Skeletal muscle tissue (tissue), 3 donors: ENCODE measurements at regions not wholly inside any gene's neighbourhood (a gene's known extent, or its start where the extent isn't known, plus 50 kb on each side); places are given as distances from the start of the nearest gene placed in this dataset.

Experiments
- H3K27ac ChIP-seq: one replicate; pipeline ENCODE4 v1.7.0; 2013; ENCODE audit warnings: mild to moderate bottlenecking, low read depth, low read length, inconsistent platforms
- H3K27me3 ChIP-seq, 3 donors: one replicate each; pipeline ENCODE4 v1.7.0; 2013; ENCODE audit warnings: low read length in 3 of 3; ENCODE audit not compliant: control insufficient read depth in 3 of 3, insufficient read depth in 3 of 3
- H3K36me3 ChIP-seq, 3 donors: one replicate each; pipeline ENCODE4 v1.7.0; 2013; ENCODE audit warnings: low read length in 3 of 3; ENCODE audit not compliant: control insufficient read depth in 3 of 3, insufficient read depth in 3 of 3
- H3K4me1 ChIP-seq, 3 donors: one replicate each; pipeline ENCODE4 v1.7.0; 2013; ENCODE audit warnings: low read length in 3 of 3, mild to moderate bottlenecking in 3 of 3; ENCODE audit not compliant: control insufficient read depth in 3 of 3, insufficient read depth in 3 of 3
- H3K4me3 ChIP-seq, 3 donors: one replicate each; pipeline ENCODE4 v1.7.0; 2013; ENCODE audit warnings: low read length in 3 of 3
- H3K9ac ChIP-seq, 3 donors: one replicate each; pipeline ENCODE4 v1.7.0; 2013; ENCODE audit warnings: low read length in 3 of 3, mild to moderate bottlenecking in 3 of 3, moderate library complexity in 2 of 3, low read depth in 1 of 3
- H3K9me3 ChIP-seq, 3 donors: one replicate each; pipeline ENCODE4 v1.7.0; 2013; ENCODE audit warnings: low read length in 3 of 3; ENCODE audit not compliant: control insufficient read depth in 3 of 3
- donor health status: Osteomylitis.

DNA sequence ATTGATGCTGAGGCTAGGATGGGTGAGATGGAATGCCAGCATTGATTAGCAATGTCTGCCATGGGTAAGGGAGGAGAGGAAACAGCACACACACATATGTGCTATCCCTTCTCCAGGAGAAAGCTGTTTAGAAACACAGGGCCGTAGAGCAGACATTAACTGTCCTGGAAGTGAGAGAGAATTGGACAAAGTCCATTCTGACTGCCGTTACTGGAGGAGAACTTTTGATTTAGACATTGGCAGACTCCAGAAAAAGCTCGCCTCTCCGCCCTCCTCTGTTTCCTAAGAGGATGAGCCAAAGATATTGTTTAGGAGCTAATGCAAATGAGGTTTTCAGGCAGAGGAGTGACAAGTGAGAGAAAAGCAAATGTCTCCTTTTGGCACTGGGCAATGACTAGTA is 237.0 kb downstream of the HAPSTR1 start:
- no peak overlapping the region for H3K4me3 ChIP-seq
- no peaks in the 10 kb centered on the region for H3K9me3 ChIP-seq
- peaks cover 0 to 6% (median 0%) of the 10 kb centered on the region in 3 donors for H3K27me3 ChIP-seq
- no peaks in the 10 kb centered on the region for H3K4me1 ChIP-seq
- no peak overlapping the region for H3K9ac ChIP-seq
- no peaks in the 10 kb centered on the region for H3K36me3 ChIP-seq
- H3K27ac ChIP-seq: no peak overlapping the region

- peaks cover 0 to 6% (median 0%) of the 10 kb centered on the region in 3 donors for H3K27me3 ChIP-seq
- no peaks in the 10 kb centered on the region for H3K36me3 ChIP-seq
- H3K27ac ChIP-seq: no peak overlapping the region
- H3K4me3 ChIP-seq: no peak overlapping the region
- H3K4me1 ChIP-seq: no peaks in the 10 kb centered on the region
- H3K9me3 ChIP-seq: no peaks in the 10 kb centered on the region
- H3K9ac ChIP-seq: no peak overlapping the region
Observed at GRCh38 chr16:9330095-9330494, 238.7 kb downstream of the HAPSTR1 start.

DNA sequence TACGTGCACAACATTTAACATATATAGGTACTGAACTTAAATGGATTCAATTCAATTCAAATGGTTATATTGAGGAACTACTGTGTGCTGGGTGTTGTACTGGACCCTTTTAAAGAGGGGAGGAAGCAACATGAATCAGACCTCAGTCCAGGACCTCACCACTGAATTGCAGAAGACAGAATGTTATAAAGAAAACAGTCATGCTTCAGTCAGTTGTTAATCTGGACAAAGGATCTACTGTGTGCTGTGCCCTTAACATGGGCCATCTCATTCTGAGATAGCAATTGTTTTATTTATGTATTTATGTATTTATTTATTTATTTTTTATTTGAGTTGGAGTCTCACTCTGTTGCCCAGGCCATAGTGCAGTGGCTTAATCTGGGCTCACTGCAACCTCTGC is 240.1 kb downstream of the HAPSTR1 start:
- no peak overlapping the region for H3K27ac ChIP-seq
- H3K27me3 ChIP-seq: peaks cover 0 to 6% (median 0%) of the 10 kb centered on the region in 3 donors
- H3K36me3 ChIP-seq: no peaks in the 10 kb centered on the region
- no peaks in the 10 kb centered on the region for H3K4me1 ChIP-seq
- H3K4me3 ChIP-seq: no peak overlapping the region
- H3K9ac ChIP-seq: no peak overlapping the region
- H3K9me3 ChIP-seq: no peaks in the 10 kb centered on the region

DNA sequence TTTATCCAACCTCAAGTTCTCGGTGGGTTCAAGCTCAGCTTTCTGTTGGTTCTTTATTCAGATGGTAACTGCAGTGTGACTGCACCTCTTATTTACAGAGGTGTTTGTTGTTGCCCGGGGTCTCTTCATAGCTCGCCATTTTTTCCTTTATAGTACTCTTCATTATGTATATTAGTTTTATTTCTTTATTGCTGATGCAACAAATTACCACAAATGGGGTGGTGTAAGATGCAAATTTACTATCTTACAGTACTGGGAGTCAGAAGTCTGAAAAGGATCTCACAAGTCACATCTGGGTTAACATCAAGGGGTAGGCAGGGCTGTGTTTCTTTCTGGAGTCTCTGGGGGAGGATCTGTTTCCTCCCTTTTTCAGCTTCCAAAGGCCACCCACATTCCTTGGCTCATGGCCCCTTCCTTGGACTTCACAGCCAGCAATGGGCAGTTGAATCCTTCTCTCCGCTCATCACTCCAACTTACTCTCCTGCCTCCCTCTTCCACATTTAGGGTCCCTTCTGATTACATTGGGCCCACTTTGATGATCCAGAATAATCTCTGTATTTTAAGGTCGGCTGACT is 241.2 kb downstream of the HAPSTR1 start:
- Histone ChIP-seq H3K27me3 (no peaks in the 10 kb centered on the region), H3K4me1 (no peaks in the 10 kb centered on the region), H3K9ac (no peak overlapping the region), H3K4me3 (no peak overlapping the region), H3K27ac (no peak overlapping the region), H3K36me3 (no peaks in the 10 kb centered on the region), H3K9me3 (no peaks in the 10 kb centered on the region)

DNA sequence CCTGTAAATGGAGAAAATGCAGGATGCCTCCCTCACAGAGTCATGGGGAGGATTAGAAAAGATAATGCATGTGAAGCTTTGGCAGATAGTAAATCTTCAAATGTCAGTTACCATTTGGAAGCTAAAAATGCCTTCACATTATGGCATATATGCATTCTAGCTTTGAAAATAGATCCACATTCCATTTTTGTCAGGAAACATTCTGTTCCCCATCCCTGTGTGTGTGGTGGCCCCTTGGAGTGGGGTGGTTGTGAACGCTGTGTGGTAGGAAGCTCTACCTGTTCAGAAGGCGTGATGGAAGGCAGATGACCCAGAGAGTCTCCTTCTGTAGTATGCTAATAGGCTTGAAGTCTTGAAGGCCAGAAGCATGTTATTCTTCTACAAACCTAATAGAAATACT is 242.0 kb downstream of the HAPSTR1 start:
- Histone ChIP-seq H3K9ac (no peak overlapping the region), H3K4me1 (no peaks in the 10 kb centered on the region), H3K27ac (no peak overlapping the region), H3K36me3 (no peaks in the 10 kb centered on the region), H3K4me3 (no peak overlapping the region), H3K9me3 (no peaks in the 10 kb centered on the region), H3K27me3 (no peaks in the 10 kb centered on the region)

DNA sequence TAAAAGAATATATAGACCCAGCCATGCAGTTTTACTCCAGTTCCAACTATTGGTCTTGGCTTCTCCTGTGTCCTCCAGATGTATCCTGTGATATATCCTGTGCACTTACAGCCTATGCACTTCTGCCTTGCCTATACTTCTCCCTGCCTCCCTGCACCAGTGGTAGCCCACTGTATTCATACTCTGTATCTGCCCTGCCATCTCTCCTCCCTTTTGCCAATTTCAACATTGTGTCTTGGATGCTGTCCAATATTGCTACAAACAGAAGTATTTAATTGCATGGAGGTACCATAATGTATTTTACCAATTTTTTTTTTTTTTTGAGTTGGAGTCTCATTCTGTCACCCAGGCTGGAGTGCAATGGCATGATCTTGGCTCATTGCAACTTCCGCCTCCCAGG is 242.7 kb downstream of the HAPSTR1 start:
- no peaks in the 10 kb centered on the region for H3K27me3 ChIP-seq
- no peak overlapping the region for H3K27ac ChIP-seq

DNA sequence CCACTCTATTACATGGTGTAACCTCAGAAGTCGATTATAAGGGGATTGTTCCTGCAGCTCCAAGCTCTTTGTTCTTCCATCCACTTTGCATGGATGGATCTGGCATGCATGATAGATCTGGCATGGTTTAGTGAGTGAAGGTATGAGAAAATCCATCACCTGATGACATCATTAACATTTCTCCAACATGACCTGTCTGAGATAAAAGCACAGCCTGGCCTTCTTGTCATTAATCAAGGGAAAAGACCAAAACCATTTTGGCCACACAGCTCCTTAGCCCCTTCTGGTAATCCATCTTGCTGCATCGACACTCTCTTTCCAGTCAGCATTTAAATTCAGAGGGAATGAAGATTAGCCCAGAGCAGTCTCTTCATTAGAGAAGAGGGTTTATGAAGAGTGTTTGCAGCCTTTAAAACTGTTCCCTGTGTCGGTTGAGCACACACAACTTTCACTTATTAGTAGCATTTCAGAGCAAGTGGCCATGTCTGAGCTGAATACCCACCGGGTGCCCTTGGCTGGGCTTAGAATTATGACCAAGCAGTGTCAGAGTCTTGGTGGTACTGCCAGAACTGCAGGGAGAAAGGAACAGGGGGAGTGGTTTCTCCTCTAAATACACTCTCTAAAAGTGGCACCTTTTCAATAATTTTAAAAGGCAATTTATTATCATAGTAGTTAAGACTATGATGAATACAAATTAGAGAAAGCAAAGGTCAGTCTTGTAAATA is 246.0 kb downstream of the HAPSTR1 start:
- Histone ChIP-seq H3K36me3 (no peaks in the 10 kb centered on the region), H3K27me3 (no peaks in the 10 kb centered on the region), H3K4me3 (no peak overlapping the region), H3K9me3 (no peaks in the 10 kb centered on the region), H3K9ac (no peak overlapping the region), H3K27ac (no peak overlapping the region), H3K4me1 (peaks cover 0 to 4% (median 0%) of the 10 kb centered on the region in 3 donors)

More for the DNA sequence above, 242.7 kb downstream of the HAPSTR1 start:
- no peaks in the 10 kb centered on the region for H3K4me1 ChIP-seq
- H3K4me3 ChIP-seq: no peak overlapping the region
- H3K9me3 ChIP-seq: no peaks in the 10 kb centered on the region
- H3K36me3 ChIP-seq: no peaks in the 10 kb centered on the region
- no peak overlapping the region for H3K9ac ChIP-seq

DNA sequence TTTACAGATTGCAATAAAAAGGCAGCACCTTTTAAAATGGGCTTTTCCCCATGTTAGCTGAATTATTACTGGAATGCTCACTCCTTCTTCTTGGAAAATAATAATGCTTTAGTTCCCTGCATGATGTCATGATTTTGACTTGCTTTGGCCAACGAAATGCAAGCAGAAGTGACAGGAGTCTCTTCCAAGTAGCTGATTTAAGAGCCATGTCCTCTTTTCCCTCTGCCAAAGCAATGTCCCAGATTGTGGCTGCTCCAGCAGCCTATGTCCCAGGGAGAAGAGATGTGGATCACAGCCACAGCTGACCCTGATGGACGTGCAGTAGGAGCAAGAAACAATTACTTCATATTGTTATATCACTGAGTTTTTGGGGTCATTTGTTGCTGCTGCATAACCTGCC is 246.6 kb downstream of the HAPSTR1 start:
- Histone ChIP-seq H3K4me1 (peaks cover 0 to 4% (median 0%) of the 10 kb centered on the region in 3 donors), H3K4me3 (no peak overlapping the region), H3K36me3 (no peaks in the 10 kb centered on the region), H3K27ac (no peak overlapping the region), H3K27me3 (no peaks in the 10 kb centered on the region), H3K9ac (no peak overlapping the region), H3K9me3 (no peaks in the 10 kb centered on the region)

DNA sequence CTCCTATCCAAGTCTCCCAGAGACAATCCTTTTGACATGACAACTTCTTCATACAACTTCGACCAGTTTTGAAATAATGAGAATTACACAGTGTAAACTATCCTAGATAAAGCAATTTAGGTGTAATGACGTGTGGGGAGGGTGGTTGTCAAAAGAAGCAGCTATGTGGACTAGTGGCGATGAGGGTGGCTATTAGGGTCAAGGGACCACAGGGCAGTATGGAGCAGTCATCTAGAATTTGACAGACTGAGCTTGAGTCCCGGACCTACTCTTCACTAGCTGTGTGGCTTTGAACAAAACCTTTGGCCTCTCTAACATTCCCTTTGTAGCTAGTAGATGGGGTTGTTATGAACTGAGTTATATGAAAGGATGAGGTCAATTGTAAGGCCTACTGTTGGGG is 247.1 kb downstream of the HAPSTR1 start:
- H3K27ac ChIP-seq: no peak overlapping the region
- H3K36me3 ChIP-seq: no peaks in the 10 kb centered on the region
- no peak overlapping the region for H3K4me3 ChIP-seq
- no peak overlapping the region for H3K9ac ChIP-seq
- no peaks in the 10 kb centered on the region for H3K27me3 ChIP-seq
- no peaks in the 10 kb centered on the region for H3K9me3 ChIP-seq
- H3K4me1 ChIP-seq: peaks cover 0 to 4% (median 0%) of the 10 kb centered on the region in 3 donors

- no peak overlapping the region for H3K9ac ChIP-seq
- no peak overlapping the region for H3K4me3 ChIP-seq
- no peak overlapping the region for H3K27ac ChIP-seq
- no peaks in the 10 kb centered on the region for H3K9me3 ChIP-seq
- no peaks in the 10 kb centered on the region for H3K36me3 ChIP-seq
- no peaks in the 10 kb centered on the region for H3K27me3 ChIP-seq
- H3K4me1 ChIP-seq: peaks cover 0 to 4% (median 0%) of the 10 kb centered on the region in 3 donors
Observed at GRCh38 chr16:9340526-9341256, 249.2 kb downstream of the HAPSTR1 start.
